CD4-positive, alpha-beta T cell (primary cell): ENCODE measurements at regions not wholly inside any gene's neighbourhood (a gene's known extent, or its start where the extent isn't known, plus 50 kb on each side); places are given as distances from the start of the nearest gene placed in this dataset.

Experiments used
- ATAC-seq: fragments of 200-7000 bp; cut with Tn5 transposase; one replicate; pipeline ENCODE4 v1.10.0; 2022; ENCODE audit warnings: mild to moderate bottlenecking; ENCODE audit not compliant: poor library complexity
- CTCF ChIA-PET: fragments of 350-600 bp; sonication (Branson Sonifier 250); formaldehyde crosslinking; loops from one replicate; lab custom pipeline; 2021; ENCODE audit warnings: antibody characterized with exemption, inconsistent platforms; lab: Charles Lee
- POLR2A ChIA-PET: fragments of 350-600 bp; sonication (Branson Sonifier 250); formaldehyde crosslinking; loops from one replicate; lab custom pipeline; 2021; ENCODE audit warnings: antibody characterized with exemption, inconsistent platforms; lab: Charles Lee
- DNase-seq, 14 experiments: peaks; one replicate each; pipeline ENCODE4 v3.0.0-alpha.2; 2013 to 2020; ENCODE audit warnings: mixed read lengths in 2 of 14
- H3K27ac ChIP-seq, 2 donors: one replicate each; pipeline versions ENCODE4 v1.5.1 to v1.7.0; 2013; ENCODE audit warnings: low read length in 2 of 2, low read depth in 1 of 2, mild to moderate bottlenecking in 1 of 2
- H3K27me3 ChIP-seq, 2 experiments: 1 replicate in 1 of 2; 2 replicates in 1 of 2; pipeline versions ENCODE4 v1.6.1 to v1.7.0; 2013; ENCODE audit warnings: low read length in 2 of 2, control low read depth in 1 of 2, mild to moderate bottlenecking in 1 of 2, moderate library complexity in 1 of 2; ENCODE audit not compliant: insufficient read depth in 2 of 2, control insufficient read depth in 1 of 2
- H3K36me3 ChIP-seq: one replicate; pipeline ENCODE4 v1.6.1; 2013; ENCODE audit warnings: low read length, control low read depth; ENCODE audit not compliant: insufficient read depth
- H3K4me1 ChIP-seq: one replicate; pipeline ENCODE4 v1.6.1; 2013; ENCODE audit warnings: low read length, control low read depth; ENCODE audit not compliant: insufficient read depth
- H3K4me3 ChIP-seq: one replicate; pipeline ENCODE4 v1.5.1; 2013; ENCODE audit warnings: mild to moderate bottlenecking, low read length, moderate library complexity
- H3K9me3 ChIP-seq, 2 experiments: 1 replicate in 1 of 2; 2 replicates in 1 of 2; pipeline versions ENCODE4 v1.6.1 to v1.7.0; 2013; ENCODE audit warnings: low read length in 2 of 2, mild to moderate bottlenecking in 2 of 2, control low read depth in 1 of 2, moderate library complexity in 1 of 2; ENCODE audit not compliant: control insufficient read depth in 1 of 2, insufficient read depth in 1 of 2
- H3K27ac Mint-ChIP-seq: one replicate; pipeline ENCODE4 v1.8.0; 2020; ENCODE audit warnings: mixed read lengths
- H3K27me3 Mint-ChIP-seq: one replicate; pipeline ENCODE4 v1.8.0; 2021; ENCODE audit warnings: mixed read lengths
- H3K36me3 Mint-ChIP-seq: one replicate; pipeline ENCODE4 v1.8.0; 2021; ENCODE audit warnings: low read depth, mixed read lengths
- H3K4me1 Mint-ChIP-seq: one replicate; pipeline ENCODE4 v1.8.0; 2021; ENCODE audit warnings: low read depth, mixed read lengths
- H3K4me3 Mint-ChIP-seq: one replicate; pipeline ENCODE4 v1.8.0; 2020; ENCODE audit warnings: mild to moderate bottlenecking, mixed read lengths
- H3K9me3 Mint-ChIP-seq: one replicate; pipeline ENCODE4 v1.8.0; 2020; ENCODE audit warnings: mixed read lengths
- intact Hi-C, 2 experiments: fragments of 100-400 bp; cut with DNase I in 1 of 2; cut with micrococcal nuclease in 1 of 2; formaldehyde crosslinking; loops; one replicate each; pipeline versions ENCODE4 v1.15.1 to v1.9.0; 2023 to 2025; cut with DNase I, micrococcal nuclease
- TF ChIP-seq, protein P1 (sequence below): fragments of 200-600 bp; IDR thresholded peaks from one replicate; pipeline ENCODE4 v1.8.0; 2022; ENCODE audit warnings: antibody characterized with exemption, mild to moderate bottlenecking

DNA sequence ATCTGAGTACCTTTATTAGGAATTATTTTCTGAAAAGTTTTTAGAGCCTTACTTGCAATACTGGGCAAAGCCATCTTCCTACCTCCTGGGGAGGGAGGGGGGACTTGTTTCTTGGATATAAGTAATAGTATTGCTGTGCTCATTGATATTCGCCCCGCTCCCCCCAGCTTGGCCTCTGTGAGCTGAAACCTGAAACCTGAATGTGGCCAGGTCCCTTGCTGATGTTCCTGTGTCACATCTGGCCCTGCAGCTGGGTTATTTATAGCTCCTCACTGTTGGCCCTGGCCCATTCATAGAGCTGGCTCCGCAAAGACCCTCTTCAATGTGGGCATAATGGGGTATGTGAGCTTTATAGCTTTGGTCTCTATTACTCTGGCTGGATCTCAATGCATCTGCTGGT, 59.5 kb downstream of the FRMPD3 start:
- H3K4me1 ChIP-seq, result peaks cover 7% of the 10 kb centered on the region
- H3K27me3 ChIP-seq, result peaks cover 9 to 38% of the 10 kb centered on the region in 2 experiments
- Mint-ChIP-seq H3K36me3 (no peaks in the 10 kb centered on the region), H3K9me3 (no peaks in the 10 kb centered on the region), H3K4me3 (no peak overlapping the region), H3K27ac (no peak overlapping the region), H3K27me3 (peaks cover 52% of the 10 kb centered on the region), H3K4me1 (no peaks in the 10 kb centered on the region)
- ChIA-PET POLR2A (no interaction called here), CTCF (no interaction called here)
- H3K4me3 ChIP-seq, result no peak overlapping the region
- TF ChIP-seq, protein P1, sequence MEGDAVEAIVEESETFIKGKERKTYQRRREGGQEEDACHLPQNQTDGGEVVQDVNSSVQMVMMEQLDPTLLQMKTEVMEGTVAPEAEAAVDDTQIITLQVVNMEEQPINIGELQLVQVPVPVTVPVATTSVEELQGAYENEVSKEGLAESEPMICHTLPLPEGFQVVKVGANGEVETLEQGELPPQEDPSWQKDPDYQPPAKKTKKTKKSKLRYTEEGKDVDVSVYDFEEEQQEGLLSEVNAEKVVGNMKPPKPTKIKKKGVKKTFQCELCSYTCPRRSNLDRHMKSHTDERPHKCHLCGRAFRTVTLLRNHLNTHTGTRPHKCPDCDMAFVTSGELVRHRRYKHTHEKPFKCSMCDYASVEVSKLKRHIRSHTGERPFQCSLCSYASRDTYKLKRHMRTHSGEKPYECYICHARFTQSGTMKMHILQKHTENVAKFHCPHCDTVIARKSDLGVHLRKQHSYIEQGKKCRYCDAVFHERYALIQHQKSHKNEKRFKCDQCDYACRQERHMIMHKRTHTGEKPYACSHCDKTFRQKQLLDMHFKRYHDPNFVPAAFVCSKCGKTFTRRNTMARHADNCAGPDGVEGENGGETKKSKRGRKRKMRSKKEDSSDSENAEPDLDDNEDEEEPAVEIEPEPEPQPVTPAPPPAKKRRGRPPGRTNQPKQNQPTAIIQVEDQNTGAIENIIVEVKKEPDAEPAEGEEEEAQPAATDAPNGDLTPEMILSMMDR, result no peak
- DNase-seq (no peak), ATAC-seq (no peak)
- no peak overlapping the region for H3K27ac ChIP-seq
- intact Hi-C loops, result no loop called here
- peaks cover 0 to 3% of the 10 kb centered on the region in 2 experiments for H3K9me3 ChIP-seq
- H3K36me3 ChIP-seq, result no peaks in the 10 kb centered on the region

DNA sequence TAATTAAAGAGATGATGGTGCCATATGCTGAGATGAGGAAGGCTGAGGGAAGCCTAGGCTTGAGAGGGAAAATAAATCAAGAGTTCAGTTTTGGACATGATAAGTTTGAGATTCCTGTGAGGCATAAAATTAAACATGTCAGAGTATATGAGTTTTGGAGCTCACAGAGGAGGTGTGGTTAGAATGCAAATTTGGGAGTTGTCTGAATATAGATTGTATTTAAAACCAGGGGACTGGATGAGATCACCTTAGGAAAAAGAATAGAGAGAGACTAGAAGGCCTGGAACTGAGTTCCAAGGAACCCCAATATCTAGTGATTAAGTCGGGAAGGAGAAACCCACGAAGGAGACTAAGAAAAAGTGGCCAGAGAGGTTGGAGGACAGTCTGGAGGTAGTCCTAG, 65.5 kb downstream of the FRMPD3 start:
- CTCF ChIA-PET, result no interaction called here
- no peak for DNase-seq

DNA sequence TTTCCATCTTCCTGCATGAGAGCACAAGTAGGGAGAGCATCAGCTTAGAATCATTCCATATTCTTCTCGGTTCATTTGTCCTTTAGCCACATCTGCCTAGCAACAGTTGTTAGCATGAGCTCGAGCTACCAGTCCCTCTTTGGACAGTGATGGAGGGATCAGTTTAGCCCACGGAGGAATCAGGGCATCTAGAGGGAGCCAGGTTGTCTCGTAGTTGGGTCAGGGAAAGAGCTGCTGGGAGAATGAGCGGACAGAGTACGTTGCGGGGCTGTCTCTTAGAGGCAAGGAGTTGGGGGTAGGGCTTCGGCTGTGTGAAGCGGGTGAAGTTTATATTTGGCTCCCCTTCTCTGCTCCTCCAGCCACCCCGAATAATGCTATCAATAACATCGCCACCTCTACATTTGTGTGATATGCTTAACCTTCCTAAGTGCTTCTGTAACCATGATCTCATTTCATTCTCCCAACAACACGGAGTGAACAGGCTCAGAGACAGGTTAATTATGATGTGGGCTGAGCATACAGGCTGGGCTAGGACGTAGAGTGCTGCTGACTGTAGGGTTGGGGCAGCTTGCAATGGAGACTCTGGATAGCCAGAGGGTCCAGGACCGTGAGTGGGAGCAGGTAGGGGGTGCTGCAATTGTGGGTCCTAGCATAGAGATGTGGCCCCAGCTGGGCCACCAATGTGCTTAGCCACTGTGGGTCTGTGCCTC, 72.6 kb downstream of the FRMPD3 start:
- no peaks in the 10 kb centered on the region for H3K9me3 ChIP-seq
- no peak overlapping the region for H3K4me3 ChIP-seq
- DNase-seq, result no peak
- no peaks in the 10 kb centered on the region for H3K4me1 ChIP-seq
- no peaks in the 10 kb centered on the region for H3K9me3 Mint-ChIP-seq
- H3K4me3 Mint-ChIP-seq, result no peak overlapping the region
- no peaks in the 10 kb centered on the region for H3K36me3 Mint-ChIP-seq
- H3K27ac Mint-ChIP-seq, result no peak overlapping the region
- H3K27me3 ChIP-seq, result no peaks in the 10 kb centered on the region
- no peak overlapping the region for H3K27ac ChIP-seq
- no peaks in the 10 kb centered on the region for H3K36me3 ChIP-seq
- intact Hi-C loops, result no loop called here
- TF ChIP-seq, protein P1, result no peak
- no peaks in the 10 kb centered on the region for H3K4me1 Mint-ChIP-seq
- no peak for ATAC-seq
- ChIA-PET POLR2A (no interaction called here), CTCF (no interaction called here)
- H3K27me3 Mint-ChIP-seq, result peaks cover 22% of the 10 kb centered on the region

More for the DNA sequence above, 65.5 kb downstream of the FRMPD3 start:
- Mint-ChIP-seq H3K27ac (no peak overlapping the region), H3K4me3 (no peak overlapping the region), H3K27me3 (peaks cover 35% of the 10 kb centered on the region), H3K36me3 (no peaks in the 10 kb centered on the region), H3K9me3 (no peaks in the 10 kb centered on the region), H3K4me1 (no peaks in the 10 kb centered on the region)
- Histone ChIP-seq H3K9me3 (no peaks in the 10 kb centered on the region), H3K36me3 (no peaks in the 10 kb centered on the region), H3K27me3 (peaks cover 0 to 4% of the 10 kb centered on the region in 2 experiments), H3K4me3 (no peak overlapping the region), H3K4me1 (no peaks in the 10 kb centered on the region), H3K27ac (no peak overlapping the region)
- POLR2A ChIA-PET, result no interaction called here
- intact Hi-C loops, result no loop called here
- no peak for ATAC-seq
- TF ChIP-seq, protein P1, result no peak
